IPS DF 6.9 (cell line): ENCODE measurements at regions not wholly inside any gene's neighbourhood (a gene's known extent, or its start where the extent isn't known, plus 50 kb on each side); places are given as distances from the start of the nearest gene placed in this dataset.
A peak's percentile ranks its signal among the peaks of the same experiment; 100 is the strongest.
"Not testable (repeated sequence)": the region's sequence is repeated elsewhere in the genome, so short reads cannot be mapped to it uniquely, and the experiment has no call there.

Source experiments
- DNase-seq: peaks from one replicate; pipeline ENCODE4 v3.0.0-alpha.2; 2013; ENCODE audit warnings: low read depth, low spot score
- H3K27ac ChIP-seq: one replicate; pipeline ENCODE4 v1.5.1; 2013; ENCODE audit warnings: low read length, control low read depth
- H3K27me3 ChIP-seq: 2 replicates; pipeline ENCODE4 v1.6.1; 2013; ENCODE audit warnings: mild to moderate bottlenecking, low read length; ENCODE audit not compliant: control insufficient read depth, insufficient read depth
- H3K36me3 ChIP-seq: 2 replicates; pipeline ENCODE4 v1.6.1; 2013; ENCODE audit warnings: low read length; ENCODE audit not compliant: control insufficient read depth, insufficient read depth
- H3K4me1 ChIP-seq: 2 replicates; pipeline ENCODE4 v1.6.1; 2013; ENCODE audit warnings: low read length; ENCODE audit not compliant: control insufficient read depth, insufficient read depth
- H3K4me3 ChIP-seq: 2 replicates; pipeline ENCODE4 v1.5.1; 2013; ENCODE audit warnings: mild to moderate bottlenecking, low read length
- H3K9me3 ChIP-seq: 2 replicates; pipeline ENCODE4 v1.6.1; 2013; ENCODE audit warnings: low read length, inconsistent platforms; ENCODE audit not compliant: control insufficient read depth, insufficient read depth
- WGBS: extraction: QIAGEN DNeasy Blood & Tissue Kit; methylation state at CpG from one replicate; pipeline ENCODE4 v1.1.7; 2013; ENCODE audit warnings: mixed read lengths, missing lambda C conversion rate; ENCODE audit not compliant: insufficient read length, insufficient coverage; 5-methylcytosine and 5-hydroxymethylcytosine counted together

GRCh38 chr1:101367630-101368029 is 130.8 kb downstream of the S1PR1 start:
- Histone ChIP-seq H3K9me3 (no peaks in the 10 kb centered on the region), H3K27me3 (no peaks in the 10 kb centered on the region), H3K4me1 (no peaks in the 10 kb centered on the region), H3K36me3 (no peaks in the 10 kb centered on the region), H3K4me3 (no peak overlapping the region), H3K27ac (no peak overlapping the region)
- DNase-seq, result no peak
- whole genome bisulfite sequencing, result no CpG with 5 or more reads among the region's 5 CpGs

- no CpG with 5 or more reads among the region's 3 CpGs for WGBS
- H3K36me3 ChIP-seq, result no peaks in the 10 kb centered on the region
- no peaks in the 10 kb centered on the region for H3K4me1 ChIP-seq
- H3K9me3 ChIP-seq, result no peaks in the 10 kb centered on the region
- H3K4me3 ChIP-seq, result no peak overlapping the region
- H3K27ac ChIP-seq, result no peak overlapping the region
- DNase-seq, result no peak
- H3K27me3 ChIP-seq, result no peaks in the 10 kb centered on the region
Measured at GRCh38 chr1:101370488-101370887, 133.7 kb downstream of the S1PR1 start.

GRCh38 chr1:101371259-101371658 is 134.4 kb downstream of the S1PR1 start:
- no peaks in the 10 kb centered on the region for H3K27me3 ChIP-seq
- H3K4me3 ChIP-seq, result no peak overlapping the region
- no peak for DNase-seq
- no peaks in the 10 kb centered on the region for H3K9me3 ChIP-seq
- no peaks in the 10 kb centered on the region for H3K4me1 ChIP-seq
- H3K36me3 ChIP-seq, result no peaks in the 10 kb centered on the region
- H3K27ac ChIP-seq, result no peak overlapping the region

GRCh38 chr1:101373570-101373969 is 136.8 kb downstream of the S1PR1 start:
- Histone ChIP-seq H3K9me3 (no peaks in the 10 kb centered on the region), H3K27me3 (no peaks in the 10 kb centered on the region), H3K4me1 (no peaks in the 10 kb centered on the region), H3K36me3 (no peaks in the 10 kb centered on the region), H3K27ac (no peak overlapping the region), H3K4me3 (no peak overlapping the region)
- no peak for DNase-seq

- not testable (repeated sequence) for DNase-seq, H3K27me3 ChIP-seq, H3K27ac ChIP-seq, H3K4me3 ChIP-seq, H3K4me1 ChIP-seq, H3K36me3 ChIP-seq, H3K9me3 ChIP-seq
- WGBS, result no CpG with 5 or more reads among the region's 3 CpGs
Measured at GRCh38 chr1:101375448-101375847, 138.6 kb downstream of the S1PR1 start.

GRCh38 chr1:101376121-101377083 is 139.6 kb downstream of the S1PR1 start:
- no CpG with 5 or more reads among the region's 8 CpGs for WGBS
- Histone ChIP-seq H3K36me3 (no peaks in the 10 kb centered on the region), H3K4me3 (no peak overlapping the region), H3K4me1 (no peaks in the 10 kb centered on the region), H3K9me3 (no peaks in the 10 kb centered on the region), H3K27ac (no peak overlapping the region), H3K27me3 (no peaks in the 10 kb centered on the region)
- DNase-seq, result no peak

GRCh38 chr1:101377084-101377835 is 140.4 kb downstream of the S1PR1 start:
- no peak for DNase-seq
- Histone ChIP-seq H3K9me3 (no peaks in the 10 kb centered on the region), H3K27ac (no peak overlapping the region), H3K4me1 (no peaks in the 10 kb centered on the region), H3K4me3 (no peak overlapping the region), H3K27me3 (no peaks in the 10 kb centered on the region), H3K36me3 (no peaks in the 10 kb centered on the region)
- no CpG with 5 or more reads among the region's 4 CpGs for WGBS

GRCh38 chr1:101379037-101379436 is 142.2 kb downstream of the S1PR1 start:
- H3K4me1 ChIP-seq, result no peaks in the 10 kb centered on the region
- H3K9me3 ChIP-seq, result no peaks in the 10 kb centered on the region
- H3K27me3 ChIP-seq, result no peaks in the 10 kb centered on the region
- no peak for DNase-seq
- H3K4me3 ChIP-seq, result no peak overlapping the region
- no peaks in the 10 kb centered on the region for H3K36me3 ChIP-seq
- WGBS, result no CpG with 5 or more reads among the region's 3 CpGs
- no peak overlapping the region for H3K27ac ChIP-seq

- Histone ChIP-seq H3K27ac (no peak overlapping the region), H3K9me3 (no peaks in the 10 kb centered on the region), H3K27me3 (no peaks in the 10 kb centered on the region), H3K36me3 (no peaks in the 10 kb centered on the region), H3K4me1 (no peaks in the 10 kb centered on the region), H3K4me3 (no peak overlapping the region)
- WGBS, result no CpG with 5 or more reads among the region's 2 CpGs
- DNase-seq, result no peak
Measured at GRCh38 chr1:101379950-101380349, 143.1 kb downstream of the S1PR1 start.

- DNase-seq, result peak; percentile 22
Measured at GRCh38 chr1:101382135-101382534, 145.3 kb downstream of the S1PR1 start.

More at GRCh38 chr1:101382135-101382534, 145.3 kb downstream of the S1PR1 start:
- WGBS, result no CpG with 5 or more reads among the region's 3 CpGs
- Histone ChIP-seq H3K4me1 (no peaks in the 10 kb centered on the region), H3K27ac (no peak overlapping the region), H3K4me3 (no peak overlapping the region), H3K9me3 (no peaks in the 10 kb centered on the region), H3K36me3 (no peaks in the 10 kb centered on the region), H3K27me3 (no peaks in the 10 kb centered on the region)
